ES-I3 (cell line): ENCODE measurements at regions not wholly inside any gene's neighbourhood (a gene's known extent, or its start where the extent isn't known, plus 50 kb on each side); places are given as distances from the start of the nearest gene placed in this dataset.

Source experiments
- H3K36me3 ChIP-seq: 2 replicates; pipeline ENCODE4 v1.6.1; 2013; ENCODE audit warnings: mild to moderate bottlenecking, low read length, control low read depth, moderate library complexity; ENCODE audit not compliant: insufficient read depth
- H3K4me1 ChIP-seq: 2 replicates; pipeline ENCODE4 v1.6.1; 2013; ENCODE audit warnings: mild to moderate bottlenecking, control low read depth, low read length; ENCODE audit not compliant: insufficient read depth
- H3K9ac ChIP-seq: 2 replicates; pipeline ENCODE4 v1.6.1; 2013; ENCODE audit warnings: low read depth, mild to moderate bottlenecking, low read length, moderate library complexity
- H3K9me3 ChIP-seq: 2 replicates; pipeline ENCODE4 v1.6.1; 2013; ENCODE audit warnings: mild to moderate bottlenecking, low read length, moderate library complexity; ENCODE audit not compliant: control insufficient read depth, insufficient read depth

DNA sequence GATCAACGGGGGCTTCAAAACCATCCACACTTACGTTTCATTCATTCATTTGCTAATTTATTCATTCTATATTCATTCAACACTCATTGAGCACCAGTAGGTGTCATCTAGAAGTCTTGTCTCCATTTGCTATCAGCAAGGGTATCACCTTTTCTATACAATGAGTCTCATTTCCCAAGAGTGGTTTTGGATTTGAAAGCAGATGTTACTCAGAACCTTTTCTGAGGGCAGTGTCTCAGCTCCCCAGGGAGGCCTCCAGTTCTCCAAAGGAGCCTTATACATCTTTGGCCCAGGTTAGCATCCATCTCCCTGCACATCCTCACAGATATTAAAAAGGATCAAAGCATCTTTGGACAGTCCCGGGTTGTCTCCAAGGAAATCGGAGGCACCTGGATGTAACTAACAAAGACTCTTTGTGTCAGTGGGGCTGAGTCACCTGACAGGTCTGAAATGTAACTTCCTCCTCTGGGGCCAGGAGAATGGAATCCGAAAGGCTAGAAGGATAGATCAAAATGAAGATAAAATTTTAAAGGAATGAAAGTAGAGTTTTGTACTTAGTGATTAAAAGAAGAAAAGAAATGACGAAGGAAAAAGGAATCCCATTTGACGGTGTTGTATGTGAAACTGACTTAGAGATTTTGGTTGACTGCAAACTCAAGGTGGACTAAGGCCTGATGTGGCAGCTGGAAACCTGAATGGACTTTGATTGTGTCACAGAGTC lies 103.0 kb downstream of the VCPKMT start:
- Histone ChIP-seq H3K36me3 (no peaks in the 10 kb centered on the region), H3K9ac (no peak overlapping the region), H3K9me3 (no peaks in the 10 kb centered on the region), H3K4me1 (no peaks in the 10 kb centered on the region; the same call in 1 of the 2 replicates)

- H3K9me3 ChIP-seq, result no peaks in the 10 kb centered on the region
- H3K36me3 ChIP-seq, result no peaks in the 10 kb centered on the region
- H3K9ac ChIP-seq, result no peak overlapping the region
- no peaks in the 10 kb centered on the region; the same call in 1 of the 2 replicates for H3K4me1 ChIP-seq
Measured at GRCh38 chr14:50013934-50014333, 102.4 kb downstream of the VCPKMT start.

DNA sequence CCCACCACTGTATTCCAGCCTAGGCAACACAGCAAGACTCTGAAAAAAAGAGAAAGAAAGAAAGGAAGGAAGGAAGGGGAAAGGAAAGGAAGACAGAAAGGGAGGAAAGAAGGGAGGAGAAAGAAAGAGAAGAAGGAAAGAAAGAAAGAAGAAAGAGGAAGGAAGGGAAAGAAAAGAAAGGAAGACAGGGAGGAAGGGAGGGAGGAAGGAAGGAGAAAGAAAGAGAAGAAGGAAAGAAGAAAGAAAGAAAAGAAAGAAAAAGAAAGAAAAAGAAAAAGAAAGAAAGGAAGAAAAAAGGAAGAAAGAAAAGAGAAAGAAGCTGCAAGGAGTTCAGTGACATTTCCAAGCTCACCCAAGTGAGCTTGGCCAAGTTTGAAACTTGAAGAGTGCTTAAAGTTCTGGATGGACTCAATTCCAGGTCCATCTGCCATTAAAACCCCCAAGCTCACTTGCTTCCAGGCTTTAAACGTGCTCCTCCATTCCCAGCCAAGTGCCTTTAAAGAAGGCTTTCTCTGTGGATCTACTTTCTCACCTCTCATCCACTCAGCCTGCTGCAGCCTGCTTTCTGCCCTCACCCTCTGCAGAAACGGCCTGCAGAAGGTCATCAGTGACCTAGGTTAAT lies 101.5 kb downstream of the VCPKMT start:
- Histone ChIP-seq H3K36me3 (no peaks in the 10 kb centered on the region), H3K9ac (no peak overlapping the region), H3K4me1 (no peaks in the 10 kb centered on the region; the same call in 1 of the 2 replicates), H3K9me3 (no peaks in the 10 kb centered on the region)

DNA sequence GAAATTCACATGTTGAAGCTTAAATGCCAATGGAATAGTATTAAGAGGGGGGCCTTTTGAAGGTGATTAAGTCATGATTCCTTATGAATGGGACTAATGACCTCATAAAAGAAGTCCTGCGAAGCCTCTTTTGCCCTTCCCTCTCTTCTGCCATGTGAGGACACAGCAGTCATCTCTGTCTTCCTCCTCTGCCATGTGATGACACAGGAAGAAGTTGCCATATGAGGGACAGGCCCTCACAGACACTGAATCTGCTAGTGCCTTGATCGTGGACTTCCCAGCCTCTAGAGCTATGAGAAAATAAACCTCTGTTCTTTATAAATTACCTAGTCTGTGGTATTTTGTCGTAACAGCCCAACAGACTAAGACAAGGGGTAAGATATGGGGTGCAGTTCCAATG lies 100.7 kb downstream of the VCPKMT start:
- Histone ChIP-seq H3K9ac (no peak overlapping the region), H3K36me3 (no peaks in the 10 kb centered on the region), H3K4me1 (no peaks in the 10 kb centered on the region; the same call in 1 of the 2 replicates), H3K9me3 (no peaks in the 10 kb centered on the region)

- Histone ChIP-seq H3K9ac (no peak overlapping the region), H3K4me1 (no peaks in the 10 kb centered on the region; the same call in 1 of the 2 replicates), H3K9me3 (no peaks in the 10 kb centered on the region), H3K36me3 (no peaks in the 10 kb centered on the region)
Measured at GRCh38 chr14:50018201-50018932, 98.0 kb downstream of the VCPKMT start.

DNA sequence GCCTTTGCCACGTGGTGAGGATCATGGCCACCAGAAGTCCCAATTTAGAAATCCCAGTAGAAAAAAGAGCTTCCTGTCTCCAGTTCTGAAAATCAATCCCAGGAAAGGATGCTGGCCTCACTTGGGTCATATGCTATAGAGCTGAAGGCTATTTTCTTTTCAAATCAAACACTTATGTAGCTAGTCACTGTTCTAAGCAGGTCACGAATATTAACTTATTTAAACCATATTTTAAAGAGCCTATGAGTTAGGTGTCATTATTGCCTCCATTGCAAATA lies 97.5 kb downstream of the VCPKMT start:
- no peaks in the 10 kb centered on the region for H3K9me3 ChIP-seq
- no peaks in the 10 kb centered on the region for H3K36me3 ChIP-seq
- no peaks in the 10 kb centered on the region; the same call in 1 of the 2 replicates for H3K4me1 ChIP-seq
- H3K9ac ChIP-seq, result no peak overlapping the region

GRCh38 chr14:50020184-50020583 lies 96.2 kb downstream of the VCPKMT start:
- Histone ChIP-seq H3K4me1 (no peaks in the 10 kb centered on the region; the same call in 1 of the 2 replicates), H3K9me3 (no peaks in the 10 kb centered on the region), H3K36me3 (no peaks in the 10 kb centered on the region)

DNA sequence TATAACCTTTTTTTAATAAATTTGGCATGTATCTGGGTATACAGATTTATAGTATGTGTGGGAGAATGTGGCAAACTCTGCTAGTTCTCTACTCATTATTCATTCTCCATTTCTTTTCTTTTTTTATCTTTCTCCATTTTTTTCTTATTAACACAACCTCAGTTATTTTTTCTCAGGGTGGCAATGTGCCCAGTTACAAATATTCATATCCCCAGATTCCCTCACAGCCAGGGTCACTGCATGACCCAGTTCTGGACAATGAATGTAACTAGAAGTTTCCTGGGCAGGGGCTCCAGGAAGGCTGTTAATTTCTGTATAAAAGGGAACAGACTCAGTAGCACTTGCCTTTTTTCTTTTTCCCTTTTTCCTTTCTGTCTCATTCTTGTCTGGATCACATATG lies 95.6 kb downstream of the VCPKMT start:
- no peaks in the 10 kb centered on the region for H3K9me3 ChIP-seq
- H3K36me3 ChIP-seq, result no peaks in the 10 kb centered on the region
- no peaks in the 10 kb centered on the region; the same call in 1 of the 2 replicates for H3K4me1 ChIP-seq

More at GRCh38 chr14:50020184-50020583, 96.2 kb downstream of the VCPKMT start:
- H3K9ac ChIP-seq, result no peak overlapping the region

GRCh38 chr14:50021261-50022031 lies 94.9 kb downstream of the VCPKMT start:
- no peaks in the 10 kb centered on the region for H3K36me3 ChIP-seq

More for the DNA sequence above, 95.6 kb downstream of the VCPKMT start:
- H3K9ac ChIP-seq, result no peak overlapping the region

DNA sequence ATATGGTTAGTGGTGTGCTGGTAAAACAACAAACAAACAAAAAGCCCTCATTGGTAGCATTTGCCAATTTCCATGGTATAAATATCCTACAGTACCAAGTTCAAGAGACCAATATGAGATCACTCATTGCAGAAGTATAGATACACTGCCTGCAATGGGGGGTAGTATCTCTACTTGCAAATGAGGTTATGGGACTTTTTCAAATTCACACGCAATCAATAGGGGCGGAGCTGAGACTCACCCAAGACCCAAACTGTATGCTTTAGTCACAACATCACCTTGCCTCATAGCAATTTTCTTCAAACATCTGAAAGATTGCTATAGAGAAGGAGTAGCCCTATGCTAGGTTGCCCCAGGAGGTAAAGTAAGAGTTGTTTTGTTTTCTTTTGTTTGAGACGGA lies 93.7 kb downstream of the VCPKMT start:
- Histone ChIP-seq H3K9me3 (no peaks in the 10 kb centered on the region), H3K9ac (no peak overlapping the region), H3K36me3 (no peaks in the 10 kb centered on the region), H3K4me1 (no peaks in the 10 kb centered on the region; the same call in 1 of the 2 replicates)

More at GRCh38 chr14:50021261-50022031, 94.9 kb downstream of the VCPKMT start:
- Histone ChIP-seq H3K4me1 (no peaks in the 10 kb centered on the region; the same call in 1 of the 2 replicates), H3K9me3 (no peaks in the 10 kb centered on the region), H3K9ac (no peak overlapping the region)

DNA sequence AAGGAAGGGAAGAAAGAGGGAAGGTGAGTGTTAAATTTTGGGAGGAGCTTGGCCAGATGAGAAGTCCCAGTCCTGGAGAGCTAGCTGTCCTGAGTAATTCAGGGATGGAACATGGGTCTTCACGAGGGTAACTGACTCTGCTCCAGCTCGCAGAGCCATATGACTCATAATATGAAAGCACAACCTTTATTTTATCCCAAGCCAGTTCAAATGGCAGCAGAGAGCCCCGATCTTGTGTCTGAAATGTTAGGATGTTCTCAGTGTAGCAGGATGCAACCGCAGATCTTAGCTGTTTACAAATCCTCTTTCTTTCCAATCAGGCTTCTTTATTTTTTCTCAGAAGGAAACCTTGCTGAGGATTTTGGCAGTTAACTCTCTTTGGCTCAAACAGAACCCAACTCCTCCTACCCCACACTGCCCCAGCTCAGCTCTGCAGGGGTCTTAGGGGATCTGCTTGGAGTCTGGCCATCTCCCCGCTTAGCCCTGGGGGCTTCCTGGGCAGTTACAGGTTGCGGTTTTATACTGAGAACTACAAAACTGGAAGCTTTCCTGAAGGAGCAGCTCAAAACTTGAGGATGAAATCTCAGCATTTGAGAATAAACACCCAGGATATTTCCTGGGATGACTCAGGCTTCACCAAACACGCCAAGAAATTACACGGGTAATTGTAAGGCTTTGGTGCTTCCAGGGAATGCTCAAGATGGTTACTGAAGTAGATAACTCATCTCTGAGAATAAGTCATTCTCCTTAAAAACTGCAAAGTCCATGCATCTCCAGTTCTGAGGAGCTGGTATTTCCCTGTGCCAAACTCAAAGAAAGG lies 92.5 kb downstream of the VCPKMT start:
- no peak overlapping the region for H3K9ac ChIP-seq

DNA sequence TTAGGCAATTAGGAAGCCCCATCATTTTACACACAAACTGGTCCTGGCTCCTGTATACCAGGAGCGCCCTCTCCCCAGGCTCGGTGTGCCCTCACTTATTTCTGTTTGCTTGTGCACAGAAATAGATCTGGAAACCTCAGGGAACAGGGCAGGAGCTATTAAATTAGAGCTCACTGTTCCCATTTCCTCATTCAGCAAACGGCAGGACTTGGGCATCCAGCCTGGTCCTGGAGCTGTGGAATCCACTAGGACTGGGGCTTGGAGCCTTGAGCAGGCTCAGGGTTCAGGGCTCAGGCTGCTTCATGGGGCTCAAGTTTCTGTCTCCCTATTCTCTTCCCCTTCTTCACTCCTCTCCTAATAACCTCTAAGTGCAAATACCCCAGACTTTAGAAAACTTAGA lies 91.3 kb downstream of the VCPKMT start:
- no peaks in the 10 kb centered on the region for H3K9me3 ChIP-seq
- no peak overlapping the region for H3K9ac ChIP-seq
- H3K4me1 ChIP-seq, result no peaks in the 10 kb centered on the region
- H3K36me3 ChIP-seq, result no peaks in the 10 kb centered on the region

More for the DNA sequence above, 92.5 kb downstream of the VCPKMT start:
- H3K36me3 ChIP-seq, result no peaks in the 10 kb centered on the region
- H3K9me3 ChIP-seq, result no peaks in the 10 kb centered on the region
- H3K4me1 ChIP-seq, result no peaks in the 10 kb centered on the region

DNA sequence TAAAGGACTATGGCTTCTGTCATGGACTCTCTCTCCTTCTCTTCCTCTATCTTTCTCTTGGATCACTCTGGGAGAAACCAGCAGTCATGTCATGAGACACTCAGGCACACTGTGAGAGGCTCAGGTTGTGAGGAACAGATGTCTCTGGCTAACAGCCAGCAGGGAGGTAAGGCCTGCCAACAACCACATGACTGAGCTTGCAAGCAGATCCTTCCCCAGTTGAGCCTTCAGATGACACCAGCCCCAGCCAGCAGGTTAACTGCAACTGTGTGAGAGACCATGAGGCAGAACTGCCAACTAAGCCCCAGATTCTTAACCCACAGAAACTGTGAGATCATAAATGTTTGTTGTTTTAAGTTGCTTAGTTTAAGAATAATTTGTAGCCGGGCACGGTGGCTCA lies 90.6 kb downstream of the VCPKMT start:
- H3K9me3 ChIP-seq, result no peaks in the 10 kb centered on the region

More for the DNA sequence above, 90.6 kb downstream of the VCPKMT start:
- H3K4me1 ChIP-seq, result no peaks in the 10 kb centered on the region
- no peak overlapping the region for H3K9ac ChIP-seq
- H3K36me3 ChIP-seq, result no peaks in the 10 kb centered on the region
